HEK293 (cell line): ENCODE measurements at regions not wholly inside any gene's neighbourhood (a gene's known extent, or its start where the extent isn't known, plus 50 kb on each side); places are given as distances from the start of the nearest gene placed in this dataset.

Experiments
- CTCF ChIA-PET: fragments of 350-600 bp; formaldehyde crosslinking; extraction: SDS; loops from one replicate; lab custom pipeline; 2021; ENCODE audit warnings: antibody characterized with exemption; lab: Yijun Ruan, JAX
- POLR2A ChIA-PET: fragments of 300-600 bp; formaldehyde crosslinking; extraction: SDS; loops from one replicate; lab custom pipeline; 2020; ENCODE audit warnings: antibody characterized with exemption, inconsistent platforms; lab: Yijun Ruan, JAX
- H3K27ac ChIP-seq: fragments of 200-500 bp; sonication (Bioruptor generic); 2 replicates; pipeline ENCODE4 v1.5.1; 2014; ENCODE audit warnings: low read depth, low read length, control low read depth, inconsistent platforms; ENCODE audit errors: extremely low read depth
- H3K36me3 ChIP-seq, 2 experiments: fragments of 200-500 bp in 1 of 2; sonication (Bioruptor generic) in 1 of 2; 1 replicate in 1 of 2; 2 replicates in 1 of 2; pipeline ENCODE4 v1.5.1; 2014 to 2017; ENCODE audit warnings: inconsistent platforms in 2 of 2, low read length in 2 of 2; ENCODE audit not compliant: control insufficient read depth in 2 of 2, insufficient read depth in 1 of 2
- H3K4me1 ChIP-seq: fragments of 200-500 bp; sonication (Bioruptor generic); 2 replicates; pipeline ENCODE4 v1.5.1; 2014; ENCODE audit warnings: mild to moderate bottlenecking, low read length, inconsistent platforms; ENCODE audit not compliant: control insufficient read depth, insufficient read depth
- H3K4me3 ChIP-seq: 2 replicates; pipeline ENCODE4 v1.5.1; 2011; ENCODE audit warnings: low read depth, mild to moderate bottlenecking, control low read depth, low read length, moderate library complexity
- H3K9me3 ChIP-seq: fragments of 200-500 bp; sonication (Bioruptor generic); 2 replicates; pipeline ENCODE4 v1.5.1; 2014; ENCODE audit warnings: low read depth, low read length, inconsistent platforms; ENCODE audit not compliant: control insufficient read depth, insufficient read depth
- MYNN ChIP-seq: fragments of 450-650 bp; formaldehyde crosslinking; IDR thresholded peaks from 2 replicates; pipeline ENCODE4 v1.5.1; 2016; ENCODE audit warnings: missing biosample characterization, missing genetic modification characterization, borderline replicate concordance
- OSR2 ChIP-seq: fragments of 450-650 bp; formaldehyde crosslinking; IDR thresholded peaks from 2 replicates; pipeline ENCODE4 v1.5.1; 2016; ENCODE audit warnings: missing biosample characterization, missing genetic modification characterization
- TCF7L2 ChIP-seq: IDR thresholded peaks from 2 replicates; pipeline ENCODE4 v1.6.1; 2011; ENCODE audit warnings: low read depth, mild to moderate bottlenecking, inconsistent platforms, low read length, moderate library complexity, borderline replicate concordance
- ZNF157 ChIP-seq: fragments of 450-650 bp; formaldehyde crosslinking; IDR thresholded peaks from 2 replicates; pipeline ENCODE4 v1.5.1; 2016; ENCODE audit warnings: missing biosample characterization, missing genetic modification characterization
- ZNF174 ChIP-seq: fragments of 450-650 bp; formaldehyde crosslinking; IDR thresholded peaks from 2 replicates; pipeline ENCODE4 v1.5.0; 2017; ENCODE audit warnings: missing biosample characterization, mild to moderate bottlenecking, missing genetic modification characterization
- ZNF23 ChIP-seq: fragments of 450-650 bp; formaldehyde crosslinking; IDR thresholded peaks from 2 replicates; pipeline ENCODE4 v1.5.1; 2016; ENCODE audit warnings: missing biosample characterization, missing genetic modification characterization, borderline replicate concordance
- ZNF274 ChIP-seq, 2 experiments: fragments of 200-500 bp in 1 of 2; fragments of 450-650 bp in 1 of 2; sonication (Bioruptor generic) in 1 of 2; formaldehyde crosslinking in 1 of 2; IDR thresholded peaks; 2 replicates each; pipeline versions ENCODE4 v1.5.1 to v1.6.1; 2014 to 2016; ENCODE audit warnings: borderline replicate concordance in 1 of 2, inconsistent platforms in 1 of 2, low read length in 1 of 2, missing biosample characterization in 1 of 2, missing genetic modification characterization in 1 of 2
- ZNF280D ChIP-seq: fragments of 450-650 bp; formaldehyde crosslinking; IDR thresholded peaks from 2 replicates; pipeline ENCODE4 v1.5.1; 2016; ENCODE audit warnings: missing biosample characterization, missing genetic modification characterization
- ZNF341 ChIP-seq: fragments of 450-650 bp; formaldehyde crosslinking; IDR thresholded peaks from 2 replicates; pipeline ENCODE4; 2016; ENCODE audit warnings: low read depth, missing biosample characterization, missing genetic modification characterization
- ZNF354C ChIP-seq: fragments of 450-650 bp; formaldehyde crosslinking; IDR thresholded peaks from 2 replicates; pipeline ENCODE4 v1.5.1; 2016; ENCODE audit warnings: missing biosample characterization, missing genetic modification characterization, low read depth, borderline replicate concordance
- ZNF423 ChIP-seq: fragments of 450-650 bp; formaldehyde crosslinking; IDR thresholded peaks from 2 replicates; pipeline ENCODE4 v1.5.1; 2016; ENCODE audit warnings: missing biosample characterization, missing genetic modification characterization
- ZNF530 ChIP-seq: fragments of 450-650 bp; formaldehyde crosslinking; IDR thresholded peaks from 2 replicates; pipeline ENCODE4 v1.5.1; 2016; ENCODE audit warnings: low read depth, missing biosample characterization, missing genetic modification characterization
- ZNF600 ChIP-seq: fragments of 450-650 bp; formaldehyde crosslinking; IDR thresholded peaks from 2 replicates; pipeline ENCODE4 v1.5.1; 2016; ENCODE audit warnings: missing biosample characterization, missing genetic modification characterization
- ZNF610 ChIP-seq: fragments of 450-650 bp; formaldehyde crosslinking; IDR thresholded peaks from 2 replicates; pipeline ENCODE4 v1.5.1; 2016; ENCODE audit warnings: missing biosample characterization, missing genetic modification characterization, borderline replicate concordance
- ZNF621 ChIP-seq: fragments of 450-650 bp; formaldehyde crosslinking; IDR thresholded peaks from 2 replicates; pipeline ENCODE4 v1.5.1; 2017; ENCODE audit warnings: missing biosample characterization, missing genetic modification characterization
- ZNF747 ChIP-seq: fragments of 450-650 bp; formaldehyde crosslinking; IDR thresholded peaks from 2 replicates; pipeline ENCODE4 v1.5.1; 2016; ENCODE audit warnings: missing biosample characterization, missing genetic modification characterization
- ZSCAN23 ChIP-seq: fragments of 450-650 bp; formaldehyde crosslinking; IDR thresholded peaks from 2 replicates; pipeline ENCODE4 v1.5.1; 2016; ENCODE audit warnings: missing biosample characterization, missing genetic modification characterization
- TF ChIP-seq, protein P1 (sequence below): fragments of 450-650 bp; formaldehyde crosslinking; IDR thresholded peaks from 2 replicates; pipeline ENCODE4 v1.5.1; 2017; ENCODE audit warnings: missing biosample characterization, missing genetic modification characterization
- TF ChIP-seq, protein P2 (sequence below): fragments of 450-650 bp; formaldehyde crosslinking; IDR thresholded peaks from 2 replicates; pipeline ENCODE4 v1.5.1; 2017; ENCODE audit warnings: missing biosample characterization, missing genetic modification characterization

DNA sequence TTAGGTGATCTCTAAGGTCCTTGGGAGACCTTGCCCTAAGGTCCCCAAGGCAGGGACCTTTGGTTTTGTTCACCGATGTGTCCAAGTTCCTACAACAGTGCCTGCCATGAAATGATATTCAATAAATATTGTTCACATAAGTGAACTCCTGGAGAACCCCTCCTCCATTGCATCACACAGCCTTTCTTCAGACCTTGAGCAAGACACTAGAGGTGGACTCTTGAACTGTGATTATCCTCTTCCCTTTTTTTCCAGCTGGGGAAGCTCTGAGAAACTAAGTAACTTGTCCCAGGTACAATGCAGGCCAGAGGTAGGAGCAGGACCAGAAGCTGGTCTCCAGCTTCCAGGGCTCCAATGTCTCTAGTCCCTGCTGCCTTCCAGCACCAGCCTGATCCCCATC, 76.6 kb upstream of the LMO1 start:
- TF ChIP-seq OSR2 (tag by site-specific recombination) (no peak), TCF7L2 (no peak), MYNN (no peak), ZNF174 (no peak), ZNF600 (tag by site-specific recombination) (no peak), ZNF423 (tag by site-specific recombination) (no peak), ZNF610 (tag by site-specific recombination) (no peak)
- TF ChIP-seq, protein P1, sequence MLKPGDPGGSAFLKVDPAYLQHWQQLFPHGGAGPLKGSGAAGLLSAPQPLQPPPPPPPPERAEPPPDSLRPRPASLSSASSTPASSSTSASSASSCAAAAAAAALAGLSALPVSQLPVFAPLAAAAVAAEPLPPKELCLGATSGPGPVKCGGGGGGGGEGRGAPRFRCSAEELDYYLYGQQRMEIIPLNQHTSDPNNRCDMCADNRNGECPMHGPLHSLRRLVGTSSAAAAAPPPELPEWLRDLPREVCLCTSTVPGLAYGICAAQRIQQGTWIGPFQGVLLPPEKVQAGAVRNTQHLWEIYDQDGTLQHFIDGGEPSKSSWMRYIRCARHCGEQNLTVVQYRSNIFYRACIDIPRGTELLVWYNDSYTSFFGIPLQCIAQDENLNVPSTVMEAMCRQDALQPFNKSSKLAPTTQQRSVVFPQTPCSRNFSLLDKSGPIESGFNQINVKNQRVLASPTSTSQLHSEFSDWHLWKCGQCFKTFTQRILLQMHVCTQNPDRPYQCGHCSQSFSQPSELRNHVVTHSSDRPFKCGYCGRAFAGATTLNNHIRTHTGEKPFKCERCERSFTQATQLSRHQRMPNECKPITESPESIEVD (tag by site-specific recombination) = no peak
- Histone ChIP-seq H3K27ac (no peak overlapping the region), H3K36me3 (no peaks in the 10 kb centered on the region), H3K4me3 (no peak overlapping the region), H3K4me1 (no peaks in the 10 kb centered on the region), H3K9me3 (no peaks in the 10 kb centered on the region)
- POLR2A ChIA-PET = no interaction called here
- CTCF ChIA-PET = interaction anchor here (0.6 to 1.5 kb wide), 3 partner anchors 13 to 573 kb away, joined by 3 to 8 read pairs (median 3); no protein-coding TSS in a partner anchor

DNA sequence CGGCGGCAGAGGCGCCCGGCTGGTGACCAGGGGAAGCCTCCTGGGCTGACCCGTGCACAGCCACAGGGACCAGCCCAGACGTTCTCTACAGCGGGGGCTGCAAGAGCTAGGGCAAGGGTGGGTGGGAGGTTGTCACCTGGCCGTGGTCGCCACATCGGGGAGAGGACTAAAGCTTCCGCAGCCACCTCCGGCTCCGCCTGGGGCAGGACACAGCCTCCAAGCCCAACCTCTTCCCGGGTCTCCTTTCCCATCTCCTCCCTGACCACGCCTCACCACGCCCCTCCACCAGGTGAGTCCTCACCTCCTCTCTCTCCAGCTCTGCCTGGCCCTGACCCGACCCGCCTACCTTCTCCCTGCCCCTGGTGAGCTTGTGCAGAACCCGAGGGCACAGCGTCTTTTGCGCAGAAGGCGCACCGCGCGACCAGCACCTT, 75.9 kb upstream of the LMO1 start:
- TF ChIP-seq ZNF157 (tag by site-specific recombination) (no peak), ZNF280D (tag by site-specific recombination) (no peak), ZNF621 (no peak), ZNF23 (tag by site-specific recombination) (no peak), ZNF747 (no peak), ZNF530 (tag by site-specific recombination) (no peak), ZNF274 (IDR thresholded peaks at IDR 0.05; ENCODE audit: low read length) (no peak), ZNF274 (tag by site-specific recombination; IDR thresholded peaks at IDR 0.05; ENCODE audit: borderline replicate concordance) (no peak), ZSCAN23 (tag by site-specific recombination) (no peak), ZNF354C (no peak), ZNF341 (tag by site-specific recombination) (no peak), ZNF174 (no peak)
- TF ChIP-seq, protein P2, sequence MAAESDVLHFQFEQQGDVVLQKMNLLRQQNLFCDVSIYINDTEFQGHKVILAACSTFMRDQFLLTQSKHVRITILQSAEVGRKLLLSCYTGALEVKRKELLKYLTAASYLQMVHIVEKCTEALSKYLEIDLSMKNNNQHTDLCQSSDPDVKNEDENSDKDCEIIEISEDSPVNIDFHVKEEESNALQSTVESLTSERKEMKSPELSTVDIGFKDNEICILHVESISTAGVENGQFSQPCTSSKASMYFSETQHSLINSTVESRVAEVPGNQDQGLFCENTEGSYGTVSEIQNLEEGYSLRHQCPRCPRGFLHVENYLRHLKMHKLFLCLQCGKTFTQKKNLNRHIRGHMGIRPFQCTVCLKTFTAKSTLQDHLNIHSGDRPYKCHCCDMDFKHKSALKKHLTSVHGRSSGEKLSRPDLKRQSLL (tag by site-specific recombination) = no peak

More for the DNA sequence above, 75.9 kb upstream of the LMO1 start:
- ChIA-PET CTCF (interaction anchor here (1.4 to 1.5 kb wide), 2 partner anchors 12 to 226 kb away, joined by 3 to 8 read pairs; no protein-coding TSS in a partner anchor), POLR2A (no interaction called here)
- H3K27ac ChIP-seq = no peak overlapping the region
- H3K4me1 ChIP-seq = no peaks in the 10 kb centered on the region
- no peak overlapping the region for H3K4me3 ChIP-seq
- H3K9me3 ChIP-seq = no peaks in the 10 kb centered on the region
- H3K36me3 ChIP-seq = no peaks in the 10 kb centered on the region
